ENCODE measurements at regions not wholly inside any gene's neighbourhood (a gene's known extent, or its start where the extent isn't known, plus 50 kb on each side); places are given as distances from the start of the nearest gene placed in this dataset.

- TF ChIP-seq YY1 (IDR thresholded peaks at IDR 0.05; ENCODE audit: insufficient read depth, insufficient read length), result no peak
- no peak for TF ChIP-seq ZNF274 (IDR thresholded peaks at IDR 0.05; ENCODE audit: low read depth, low read length)
Measured at GRCh38 chr2:16150456-16151280, 210.3 kb downstream of the MYCN start.
